ENCODE measurements at regions not wholly inside any gene's neighbourhood (a gene's known extent, or its start where the extent isn't known, plus 50 kb on each side); places are given as distances from the start of the nearest gene placed in this dataset.

DNA sequence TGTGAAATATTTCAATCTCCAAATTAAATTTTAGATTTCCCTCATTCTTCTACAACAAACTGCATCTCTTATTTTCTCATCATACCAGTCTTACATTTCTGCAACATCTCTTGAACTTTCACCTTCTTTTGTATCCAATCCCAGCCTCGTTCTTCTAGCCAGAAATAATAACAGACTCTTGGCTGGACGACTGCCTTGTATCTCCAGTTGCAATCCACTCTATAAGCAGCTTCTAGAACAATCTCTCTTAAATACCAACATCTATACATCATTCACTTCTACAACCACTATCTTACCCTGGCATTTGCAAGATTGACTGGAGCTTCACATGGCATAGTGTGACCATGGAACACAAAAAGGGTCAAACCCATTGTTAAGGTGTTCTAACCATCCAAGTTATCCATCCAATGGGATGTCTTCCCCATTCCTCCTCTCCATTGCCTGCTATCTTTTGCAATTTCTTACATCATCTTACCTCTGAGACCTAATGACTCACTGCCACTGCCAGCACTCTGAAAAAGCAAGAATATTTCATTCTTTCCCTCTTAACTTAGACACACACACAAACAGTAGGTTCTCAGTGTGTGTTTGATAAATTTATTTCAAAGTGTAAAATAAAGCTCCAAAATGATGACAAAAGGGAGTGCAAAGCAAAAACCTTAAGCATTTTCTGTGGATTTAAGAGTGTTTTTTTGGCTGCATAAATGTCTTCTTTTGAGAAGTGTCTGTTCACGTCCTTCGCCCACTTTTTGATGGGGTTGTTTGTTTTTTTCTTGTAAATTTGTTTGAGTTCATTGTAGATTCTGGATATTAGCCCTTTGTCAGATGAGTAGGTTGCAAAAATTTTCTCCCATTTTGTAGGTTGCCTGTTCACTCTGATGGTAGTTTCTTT lies 145.6 kb downstream of the METTL4 start:
- no peak for DNase-seq (ENCODE audit: low spot score)

DNA sequence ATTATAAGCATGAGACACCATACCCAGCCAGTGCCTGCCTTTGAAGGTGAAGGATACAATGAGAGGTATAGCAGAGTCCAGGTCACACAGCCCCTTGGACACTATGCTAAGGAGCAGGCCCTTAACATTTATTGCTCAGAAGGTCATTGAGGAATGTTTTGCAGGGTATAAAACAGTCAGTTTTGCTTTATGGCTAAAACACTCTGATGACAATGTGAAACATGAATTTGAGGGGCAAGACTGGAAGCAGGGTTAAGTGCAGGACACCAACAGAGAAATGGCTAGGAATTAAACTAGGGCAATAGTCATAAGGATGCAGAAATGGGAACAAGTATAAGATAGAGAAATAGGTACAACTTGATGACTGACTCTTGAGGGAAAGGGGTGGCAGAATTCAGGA lies 141.1 kb downstream of the METTL4 start:
- DNase-seq (ENCODE audit: low spot score): no peak

GRCh38 chr18:2431806-2432205 lies 139.5 kb downstream of the METTL4 start:
- no peak for DNase-seq (ENCODE audit: low spot score)

DNA sequence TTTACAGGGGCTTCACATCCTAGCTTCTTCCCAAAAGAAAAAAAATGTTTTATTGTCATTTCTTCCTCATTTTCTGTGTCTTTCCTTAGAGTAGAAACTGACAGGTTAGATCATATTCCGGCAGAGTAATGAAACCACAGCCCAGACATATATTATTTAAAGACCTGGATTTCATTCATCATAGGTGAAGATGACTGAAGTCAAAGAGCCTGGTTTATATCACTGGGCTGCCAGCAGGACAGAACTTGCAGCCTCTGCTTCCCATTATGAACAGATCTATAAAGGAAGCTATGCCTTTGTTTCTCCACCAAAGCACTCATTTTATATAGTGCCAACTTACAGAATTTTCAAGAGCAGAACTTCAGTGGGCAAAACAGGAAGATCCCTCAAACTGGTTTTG lies 137.9 kb downstream of the METTL4 start:
- no peak for DNase-seq (ENCODE audit: low spot score)

DNA sequence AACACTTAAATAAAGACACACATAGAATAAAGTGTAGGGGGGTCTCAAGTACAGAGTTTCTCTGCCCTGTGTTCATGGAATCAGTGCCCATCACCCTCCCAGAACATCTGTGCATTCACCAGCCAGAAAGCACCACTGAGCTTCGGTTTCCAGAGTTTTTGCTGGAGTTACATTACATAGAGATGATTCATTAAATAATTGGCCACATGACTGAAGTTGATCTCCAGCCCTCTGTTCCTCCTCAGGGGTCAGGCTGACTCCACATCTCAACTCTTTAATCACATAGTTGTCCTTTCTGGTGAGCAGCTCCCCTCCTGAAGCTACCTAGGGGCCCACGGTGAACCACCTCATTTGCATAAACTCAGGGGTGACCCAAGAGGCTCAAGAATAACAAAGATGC lies 129.8 kb downstream of the METTL4 start:
- no peak for DNase-seq (ENCODE audit: low spot score)

GRCh38 chr18:2442006-2442405 lies 129.3 kb downstream of the METTL4 start:
- DNase-seq (ENCODE audit: low spot score): no peak

GRCh38 chr18:2442726-2443275 lies 128.5 kb downstream of the METTL4 start:
- DNase-seq (ENCODE audit: low spot score): no peak

DNA sequence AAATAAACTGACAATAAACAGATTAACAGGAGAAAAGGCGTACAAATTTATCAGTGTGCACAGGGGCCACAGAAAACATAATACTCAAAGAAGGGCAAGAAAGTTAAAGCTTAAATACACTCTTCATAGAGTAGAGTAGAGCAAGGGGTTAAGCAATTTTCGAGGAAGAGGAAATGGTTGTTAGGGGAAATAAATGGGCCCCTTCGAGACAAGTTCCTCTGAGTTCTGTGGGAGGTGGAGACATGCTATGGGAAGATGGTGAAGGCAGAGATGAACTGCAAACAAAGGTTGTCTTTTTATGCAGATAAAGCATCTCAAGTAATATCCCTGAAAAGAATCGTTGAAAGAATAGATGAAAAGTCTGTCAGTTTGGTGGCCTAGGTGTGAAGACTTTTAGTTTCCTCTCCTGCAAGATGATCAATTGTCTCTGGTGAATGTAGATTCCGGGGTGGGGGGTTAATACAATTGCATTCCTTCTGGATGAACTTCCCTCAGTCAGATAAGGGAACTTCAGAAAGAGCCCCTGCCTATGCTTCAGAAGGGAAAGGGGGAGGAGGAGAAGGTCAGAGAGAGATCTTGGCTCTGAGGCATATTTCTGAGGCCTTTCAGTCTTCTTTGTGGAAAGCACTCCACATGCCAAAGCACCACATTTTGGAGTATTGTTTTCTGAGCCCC lies 127.0 kb downstream of the METTL4 start:
- DNase-seq (ENCODE audit: low spot score): no peak

DNA sequence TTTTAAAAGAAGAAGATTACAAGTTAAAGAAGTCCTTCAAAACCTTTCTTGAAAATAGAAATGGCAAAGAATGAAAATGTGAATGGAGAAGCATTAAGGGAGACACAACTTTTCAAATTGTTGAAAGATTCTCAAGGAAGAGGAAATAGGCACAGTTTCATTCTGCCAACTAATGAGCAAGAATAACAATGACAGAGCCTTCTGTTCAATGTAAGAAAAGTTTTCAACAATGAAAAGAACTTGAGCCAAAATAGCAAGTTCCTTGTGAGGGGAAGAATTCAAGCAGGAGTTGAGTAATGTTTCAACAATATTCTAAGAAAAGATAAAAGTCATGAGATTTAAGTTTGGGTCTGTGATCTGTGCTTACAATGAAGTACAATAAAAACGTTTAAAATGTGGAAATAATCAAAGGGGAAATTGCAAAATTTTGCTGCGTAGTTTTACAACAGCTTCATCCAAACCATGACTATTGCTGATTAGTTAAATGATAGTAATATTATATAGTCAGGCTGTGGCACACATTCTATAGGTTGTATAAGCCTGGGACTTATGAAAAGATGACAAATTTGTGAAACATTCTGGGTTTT lies 122.6 kb downstream of the METTL4 start:
- no peak for DNase-seq (ENCODE audit: low spot score)

DNA sequence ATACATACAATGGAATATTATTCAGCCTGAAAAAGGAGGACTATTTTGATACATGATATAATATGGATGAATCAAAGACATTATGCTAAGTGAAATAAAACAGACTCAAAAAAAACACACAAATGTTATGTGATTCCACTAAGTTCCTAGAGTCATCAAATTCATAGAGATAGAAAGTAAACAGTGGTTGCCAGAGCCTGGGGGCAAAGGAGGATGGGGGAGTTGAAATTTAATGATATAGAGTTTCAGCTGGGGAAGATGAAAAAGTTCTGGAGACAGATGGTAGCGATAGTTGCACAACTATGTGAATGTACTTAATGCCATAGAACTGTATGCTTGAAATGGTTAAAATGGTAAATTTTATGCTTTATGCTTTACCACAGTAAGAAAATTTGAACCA lies 119.7 kb downstream of the METTL4 start:
- no peak for DNase-seq (ENCODE audit: low spot score)

DNA sequence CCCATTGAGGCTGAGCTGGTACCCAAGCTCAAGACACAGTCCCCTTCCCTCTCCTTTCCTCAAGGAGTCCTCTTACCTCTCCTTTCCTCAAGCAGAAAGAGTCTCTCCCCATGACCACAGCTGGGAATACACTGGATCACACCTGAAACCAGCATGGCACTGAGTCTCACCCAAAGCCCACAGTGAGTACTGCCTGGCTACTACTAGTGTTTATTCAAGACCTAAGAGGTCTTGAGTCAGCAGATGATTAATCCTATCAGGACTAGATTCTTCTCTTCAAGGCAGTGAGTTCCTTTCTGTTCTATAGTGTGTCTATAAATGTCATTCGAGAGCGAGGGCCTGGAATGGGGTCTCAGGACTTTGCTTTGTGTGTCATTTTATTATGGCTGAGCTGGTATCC lies 111.4 kb downstream of the METTL4 start:
- DNase-seq (ENCODE audit: low spot score): no peak

GRCh38 chr18:2466978-2467377 lies 104.3 kb downstream of the METTL4 start:
- no peak for DNase-seq (ENCODE audit: low spot score)

DNA sequence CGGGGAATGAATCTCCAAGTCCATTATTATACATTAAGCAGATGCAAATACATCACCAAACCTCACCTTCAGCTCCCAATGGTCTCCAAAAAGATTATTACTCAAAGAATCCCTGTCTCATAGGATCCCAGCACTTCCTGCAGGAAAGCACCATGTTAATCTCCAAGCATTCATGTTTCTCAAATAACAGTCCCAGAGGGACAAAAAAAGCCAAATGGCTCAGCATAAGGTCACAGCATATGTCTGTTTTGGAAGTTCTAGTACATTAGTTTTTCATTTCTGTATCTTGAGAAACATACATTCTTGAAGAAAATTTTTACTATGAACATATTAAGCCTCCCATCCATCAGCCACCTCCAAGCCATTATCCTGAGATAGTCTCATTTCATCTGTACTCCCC lies 103.3 kb downstream of the METTL4 start:
- no peak for DNase-seq (ENCODE audit: low spot score)

- DNase-seq (ENCODE audit: low spot score): no peak
Observed at GRCh38 chr18:2471523-2471922, 99.8 kb downstream of the METTL4 start.

DNA sequence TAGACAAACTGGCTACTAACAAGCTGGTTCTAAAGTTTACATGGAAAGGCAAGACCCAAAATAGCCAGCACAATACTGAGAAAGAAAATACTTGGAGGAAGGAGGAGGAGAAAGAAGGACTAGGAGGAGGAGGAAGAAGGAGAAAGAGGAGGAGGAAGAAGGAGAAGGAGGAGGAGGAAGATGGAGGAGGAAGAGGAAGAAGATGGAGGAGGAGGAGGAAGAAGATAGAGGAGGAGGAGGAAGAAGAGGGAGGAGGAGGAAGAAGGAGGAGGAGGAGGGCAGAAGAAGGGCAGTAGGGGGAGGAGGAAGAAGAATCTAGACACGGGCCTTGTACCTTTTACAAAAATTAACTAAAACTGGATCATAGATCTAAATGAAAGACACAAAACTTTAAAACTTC lies 92.6 kb downstream of the METTL4 start:
- no peak for DNase-seq (ENCODE audit: low spot score)

DNA sequence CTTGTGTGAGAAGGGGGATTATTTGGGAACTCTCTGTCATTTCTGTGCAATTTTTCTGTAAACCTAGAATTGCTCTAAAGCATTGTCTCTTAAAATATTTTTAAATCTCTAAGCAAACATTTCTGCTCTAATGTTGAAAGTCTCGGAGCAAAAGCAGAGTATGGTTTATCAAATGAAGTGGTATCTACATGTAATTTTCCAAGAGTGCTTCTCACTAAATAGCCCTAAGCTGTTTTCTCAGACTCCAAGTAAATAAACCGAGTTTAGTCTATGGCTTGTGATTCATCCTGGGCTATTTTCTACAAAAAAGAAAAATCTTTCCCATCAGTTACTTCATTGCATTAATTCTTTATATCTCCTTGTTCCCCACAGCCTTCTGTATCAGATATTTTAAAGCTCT lies 90.8 kb downstream of the METTL4 start:
- no peak for DNase-seq (ENCODE audit: low spot score)

GRCh38 chr18:2482706-2483475 lies 88.4 kb downstream of the METTL4 start:
- DNase-seq (ENCODE audit: low spot score): no peak

DNA sequence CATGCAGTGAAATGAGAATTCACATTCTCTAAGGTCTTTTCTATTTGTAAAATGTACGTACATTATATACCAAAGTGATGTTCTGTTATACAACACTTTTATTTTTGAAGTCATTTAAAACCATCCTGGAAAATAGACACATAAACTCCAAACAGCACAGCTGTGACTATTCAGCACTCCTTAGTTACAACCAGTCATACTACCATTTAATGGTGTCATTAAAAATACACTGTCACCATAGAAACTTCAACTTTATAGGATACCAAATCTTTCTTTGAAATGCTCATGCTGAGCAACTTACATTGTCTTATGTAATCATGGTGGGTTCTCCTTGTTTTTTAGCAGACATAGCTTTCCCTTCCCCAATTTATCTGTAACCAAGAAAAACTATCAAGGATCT lies 85.3 kb downstream of the METTL4 start:
- DNase-seq (ENCODE audit: low spot score): no peak

GRCh38 chr18:2486426-2486825 lies 84.9 kb downstream of the METTL4 start:
- DNase-seq (ENCODE audit: low spot score): no peak
